HFFc6 (cell line): ENCODE measurements at regions not wholly inside any gene's neighbourhood (a gene's known extent, or its start where the extent isn't known, plus 50 kb on each side); places are given as distances from the start of the nearest gene placed in this dataset.

Source experiments
- DNase-seq: peaks from one replicate; pipeline ENCODE4 v3.0.0-alpha.2; 2018
- H3K27ac Mint-ChIP-seq: 2 replicates; pipeline ENCODE4 v1.8.0; 2020; ENCODE audit warnings: mild to moderate bottlenecking, mixed read lengths
- H3K27me3 Mint-ChIP-seq: 2 replicates; pipeline ENCODE4 v1.8.0; 2021; ENCODE audit warnings: mild to moderate bottlenecking, moderate library complexity, mixed read lengths; ENCODE audit not compliant: insufficient read depth
- H3K36me3 Mint-ChIP-seq: 2 replicates; pipeline ENCODE4 v1.8.0; 2021; ENCODE audit warnings: low read depth, mixed read lengths
- H3K4me1 Mint-ChIP-seq: 2 replicates; pipeline ENCODE4 v1.8.0; 2020; ENCODE audit warnings: low read depth, mixed read lengths
- H3K4me3 Mint-ChIP-seq: 2 replicates; pipeline ENCODE4 v1.8.0; 2020; ENCODE audit warnings: mild to moderate bottlenecking, moderate library complexity, mixed read lengths
- H3K9me3 Mint-ChIP-seq: 2 replicates; pipeline ENCODE4 v1.8.0; 2020; ENCODE audit warnings: mild to moderate bottlenecking, mixed read lengths
- CTCF ChIP-seq: fragments of 200-600 bp; sonication (generic); IDR thresholded peaks from 2 replicates; pipeline ENCODE4 v1.5.0; 2021; ENCODE audit warnings: antibody characterized with exemption, mild to moderate bottlenecking

- Mint-ChIP-seq H3K9me3 (no peaks in the 10 kb centered on the region), H3K27me3 (peaks cover 1% of the 10 kb centered on the region; the same call in 1 of the 2 replicates), H3K27ac (no peak overlapping the region), H3K4me3 (no peak overlapping the region), H3K36me3 (no peaks in the 10 kb centered on the region), H3K4me1 (peaks cover 53% of the 10 kb centered on the region)
- no peak for TF ChIP-seq CTCF
- DNase-seq, result no peak
These were observed 298.4 kb downstream of the MAP2K6 start for GRCh38 chr17:69712801-69713311.

GRCh38 chr17:69713815-69714214 is 299.3 kb downstream of the MAP2K6 start:
- Mint-ChIP-seq H3K9me3 (no peaks in the 10 kb centered on the region), H3K4me3 (no peak overlapping the region), H3K4me1 (peaks cover 55% of the 10 kb centered on the region), H3K27me3 (no peaks in the 10 kb centered on the region), H3K27ac (no peak overlapping the region), H3K36me3 (no peaks in the 10 kb centered on the region)
- no peak for TF ChIP-seq CTCF
- no peak for DNase-seq

DNA sequence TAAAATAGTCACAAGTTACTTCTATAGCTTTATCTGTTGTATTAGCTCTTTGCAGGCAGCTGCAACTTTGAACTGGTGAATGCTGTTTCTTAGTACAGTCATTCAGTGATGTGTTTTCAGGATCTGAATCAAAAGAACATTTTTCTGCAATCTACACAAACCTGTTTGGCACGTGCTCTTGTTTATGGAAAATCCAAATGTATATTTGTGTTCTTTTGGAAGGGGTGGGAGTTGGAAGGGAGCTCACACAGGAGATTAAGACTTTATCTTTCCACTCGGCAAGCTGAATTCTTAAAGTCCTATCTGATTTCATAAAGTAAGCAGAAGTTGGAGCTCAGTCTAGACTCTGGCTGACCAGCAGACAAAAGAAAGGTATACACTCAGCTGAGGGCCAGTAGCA is 300.2 kb downstream of the MAP2K6 start:
- no peaks in the 10 kb centered on the region for H3K36me3 Mint-ChIP-seq
- no peak for TF ChIP-seq CTCF
- no peaks in the 10 kb centered on the region for H3K27me3 Mint-ChIP-seq
- peaks cover 55% of the 10 kb centered on the region for H3K4me1 Mint-ChIP-seq
- no peak overlapping the region for H3K27ac Mint-ChIP-seq
- no peak for DNase-seq
- no peak overlapping the region for H3K4me3 Mint-ChIP-seq
- H3K9me3 Mint-ChIP-seq, result no peaks in the 10 kb centered on the region

- Mint-ChIP-seq H3K36me3 (no peaks in the 10 kb centered on the region), H3K4me1 (peaks cover 50% of the 10 kb centered on the region), H3K27me3 (no peaks in the 10 kb centered on the region), H3K4me3 (no peak overlapping the region), H3K27ac (no peak overlapping the region; the same call in 1 of the 2 replicates), H3K9me3 (no peaks in the 10 kb centered on the region)
- DNase-seq, result no peak
- TF ChIP-seq CTCF, result no peak
These were observed 301.2 kb downstream of the MAP2K6 start for GRCh38 chr17:69715656-69716055.

- no peak overlapping the region for H3K4me3 Mint-ChIP-seq
- H3K9me3 Mint-ChIP-seq, result no peaks in the 10 kb centered on the region
- peaks cover 41% of the 10 kb centered on the region for H3K4me1 Mint-ChIP-seq
- no peaks in the 10 kb centered on the region for H3K36me3 Mint-ChIP-seq
- H3K27ac Mint-ChIP-seq, result peak overlapping the region; percentile 68
- no peak for TF ChIP-seq CTCF
- DNase-seq, result peak; percentile 62
- H3K27me3 Mint-ChIP-seq, result peaks cover 2% of the 10 kb centered on the region; the same call in 1 of the 2 replicates
These were observed 302.1 kb downstream of the MAP2K6 start for GRCh38 chr17:69716556-69716955.

DNA sequence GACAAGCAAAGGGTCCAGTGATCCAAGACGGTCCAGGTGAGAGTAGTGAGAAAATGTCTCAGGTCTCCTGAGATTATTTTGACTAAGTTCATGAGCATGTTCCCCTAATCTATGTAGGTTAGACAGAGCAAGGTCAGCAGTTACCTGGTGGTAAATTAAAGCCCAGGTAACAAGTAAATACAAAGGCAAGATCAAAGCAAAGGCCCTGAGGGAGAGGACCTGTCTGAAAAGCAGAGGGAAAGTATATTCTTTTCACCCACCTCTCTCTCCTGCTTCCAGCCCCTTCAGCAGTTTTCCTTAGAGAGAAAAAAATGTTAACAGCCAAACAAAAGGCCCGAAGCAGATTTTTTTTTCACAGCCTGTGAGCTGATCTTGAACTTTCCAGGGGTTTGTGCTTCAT is 302.7 kb downstream of the MAP2K6 start:
- Mint-ChIP-seq H3K4me1 (peaks cover 35% of the 10 kb centered on the region), H3K36me3 (no peaks in the 10 kb centered on the region), H3K4me3 (no peak overlapping the region), H3K27me3 (peaks cover 2% of the 10 kb centered on the region; the same call in 1 of the 2 replicates), H3K9me3 (no peaks in the 10 kb centered on the region), H3K27ac (peak overlapping the region; percentile 68; the same call in 1 of the 2 replicates)
- TF ChIP-seq CTCF, result no peak
- DNase-seq, result no peak
